HG03354 (cell line): ENCODE measurements at regions not wholly inside any gene's neighbourhood (a gene's known extent, or its start where the extent isn't known, plus 50 kb on each side); places are given as distances from the start of the nearest gene placed in this dataset.

ENCODE experiments used
- ATAC-seq: cut with Tn5 transposase; IDR thresholded peaks from one replicate; pipeline ENCODE4 v1.9.1; 2021; ENCODE audit warnings: mild to moderate bottlenecking; ENCODE audit not compliant: unreplicated experiment, poor library complexity, severe bottlenecking

DNA sequence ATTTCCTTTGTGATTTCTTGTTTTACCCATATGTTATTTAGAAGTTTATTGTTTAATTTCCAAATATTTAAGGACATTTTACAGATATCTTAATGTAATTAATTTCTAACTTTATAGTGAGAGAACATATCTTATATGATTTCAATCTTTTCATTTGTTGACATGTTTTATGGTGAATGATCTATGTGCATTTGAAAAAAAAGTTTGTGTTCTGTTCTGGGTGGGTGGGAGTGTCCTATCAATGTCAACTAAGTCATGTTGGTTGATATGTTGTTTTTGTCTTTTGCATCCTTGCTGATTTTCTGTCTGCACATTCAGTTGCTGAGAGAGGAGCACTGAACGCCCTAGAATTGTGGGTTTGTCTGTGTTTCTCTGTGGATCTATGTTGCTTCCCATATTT, 50.3 kb upstream of the CBFA2T3 start:
- ATAC-seq, result no peak

DNA sequence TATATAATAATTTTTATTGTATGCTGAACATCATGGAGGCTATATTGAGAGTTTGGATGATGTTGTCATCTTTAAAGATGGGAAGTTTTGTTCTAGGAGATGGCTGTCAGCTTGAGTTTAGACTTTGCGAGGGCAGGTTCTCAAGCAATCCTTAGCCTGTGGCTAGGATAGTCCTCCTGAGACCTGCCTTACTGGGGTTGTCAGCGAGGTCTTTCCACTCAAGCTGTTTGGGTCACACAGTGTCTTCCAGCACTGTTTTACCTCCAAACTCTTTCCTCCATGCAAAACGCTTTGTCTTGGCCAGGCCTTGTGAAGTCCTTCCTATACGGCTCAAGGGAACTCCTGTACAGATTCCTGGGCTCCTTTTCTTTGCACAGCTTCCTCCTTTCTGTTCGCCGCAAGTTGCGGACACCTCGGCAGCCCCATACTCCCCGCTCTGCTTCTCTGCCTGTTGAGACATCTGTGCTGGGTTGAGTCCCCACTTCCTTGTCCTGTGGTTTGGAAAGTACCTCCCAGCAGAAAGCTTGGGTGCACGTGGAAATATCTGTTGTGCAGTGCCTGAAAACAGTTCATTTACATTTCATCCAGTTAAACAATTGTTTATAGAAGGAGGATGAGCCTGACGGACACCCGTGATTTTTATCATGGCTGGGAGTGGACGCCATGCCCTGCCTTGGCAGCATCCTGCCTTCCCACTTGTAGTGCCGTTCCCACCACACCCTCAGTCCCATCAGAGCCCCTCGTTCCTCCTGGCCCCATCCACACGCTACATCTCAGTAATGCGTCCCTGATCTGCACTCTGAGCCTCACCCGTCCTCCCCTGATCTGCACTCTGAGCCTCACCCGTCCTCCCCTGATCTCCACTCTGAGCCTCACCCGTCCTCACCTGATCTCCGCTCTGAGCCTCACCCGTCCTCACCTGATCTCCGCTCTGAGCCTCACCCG, 55.0 kb upstream of the CBFA2T3 start:
- peak; percentile 82 for ATAC-seq

DNA sequence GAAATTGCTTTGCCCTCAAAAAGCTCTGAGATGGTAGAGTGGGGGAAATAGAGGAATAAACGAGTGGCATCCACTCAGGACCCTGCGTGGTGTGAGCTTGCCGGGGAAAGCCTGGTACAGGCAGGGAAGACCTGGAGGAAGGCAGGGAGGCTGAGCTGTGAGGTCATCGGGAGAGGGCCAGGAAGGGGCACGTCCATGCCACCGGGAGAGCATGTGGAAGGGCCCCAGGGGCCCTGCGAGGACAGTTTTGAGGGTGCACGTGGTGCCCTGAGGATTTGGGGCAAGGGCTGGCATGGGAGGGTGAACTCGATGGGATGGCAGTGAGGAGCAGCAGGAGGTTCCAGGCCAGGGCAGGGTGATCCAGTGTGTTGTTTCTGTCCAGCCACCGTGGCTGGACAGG, 56.3 kb upstream of the CBFA2T3 start:
- no peak for ATAC-seq

DNA sequence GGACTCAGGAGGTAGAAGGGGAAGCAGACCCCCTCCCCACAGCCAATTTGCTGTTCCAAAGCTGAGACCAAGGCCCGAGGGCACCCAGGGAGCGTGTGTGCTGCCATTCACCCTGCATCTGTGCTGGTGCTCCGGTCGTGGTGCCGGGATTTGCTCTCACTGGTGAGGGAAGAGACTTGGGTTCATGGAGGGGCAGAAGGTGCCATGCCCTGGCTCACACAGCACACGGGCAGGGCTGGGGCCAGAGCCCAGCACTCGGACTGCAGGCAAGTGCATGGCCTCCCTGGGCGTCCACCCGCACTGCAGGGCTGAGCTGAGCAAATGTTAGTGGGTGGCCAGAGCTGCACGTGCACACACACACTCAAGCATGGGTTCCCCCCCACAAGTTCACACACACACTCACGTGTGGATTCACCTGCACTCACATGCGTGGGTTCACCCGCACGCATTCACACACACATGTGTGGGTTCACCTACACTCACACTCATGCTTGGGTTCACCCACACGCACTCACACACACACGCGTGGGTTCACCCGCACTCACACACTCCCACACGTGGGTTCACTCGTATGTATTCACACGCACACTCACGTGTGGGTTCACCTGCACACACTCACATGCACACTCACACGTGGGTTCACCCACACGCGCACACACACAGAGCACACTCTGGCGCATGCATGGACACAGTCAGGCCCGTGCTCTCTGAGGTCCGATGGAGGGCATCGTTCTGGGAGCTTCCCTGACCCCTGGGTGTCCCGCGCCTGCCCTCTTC, 57.0 kb upstream of the CBFA2T3 start:
- no peak for ATAC-seq

DNA sequence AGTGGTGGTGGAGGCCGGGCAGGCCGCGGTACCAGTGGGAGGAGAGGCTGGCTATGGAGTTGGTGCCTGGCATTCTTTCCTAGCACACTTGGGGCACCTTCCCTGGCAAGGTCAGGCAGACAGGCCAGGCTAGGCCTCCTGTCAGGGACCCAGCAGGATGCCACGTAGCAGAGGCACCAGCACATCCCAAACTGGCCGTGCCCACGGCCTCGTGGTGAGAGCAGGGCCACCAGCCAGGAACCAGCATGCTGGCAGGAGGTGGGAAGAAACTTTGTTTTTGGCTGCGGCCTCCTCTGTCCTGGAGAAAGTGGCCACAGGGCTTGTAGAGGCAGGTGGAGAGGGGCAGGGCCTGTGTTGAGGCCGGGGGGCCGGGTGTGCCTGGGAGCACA, 57.6 kb upstream of the CBFA2T3 start:
- ATAC-seq, result no peak

DNA sequence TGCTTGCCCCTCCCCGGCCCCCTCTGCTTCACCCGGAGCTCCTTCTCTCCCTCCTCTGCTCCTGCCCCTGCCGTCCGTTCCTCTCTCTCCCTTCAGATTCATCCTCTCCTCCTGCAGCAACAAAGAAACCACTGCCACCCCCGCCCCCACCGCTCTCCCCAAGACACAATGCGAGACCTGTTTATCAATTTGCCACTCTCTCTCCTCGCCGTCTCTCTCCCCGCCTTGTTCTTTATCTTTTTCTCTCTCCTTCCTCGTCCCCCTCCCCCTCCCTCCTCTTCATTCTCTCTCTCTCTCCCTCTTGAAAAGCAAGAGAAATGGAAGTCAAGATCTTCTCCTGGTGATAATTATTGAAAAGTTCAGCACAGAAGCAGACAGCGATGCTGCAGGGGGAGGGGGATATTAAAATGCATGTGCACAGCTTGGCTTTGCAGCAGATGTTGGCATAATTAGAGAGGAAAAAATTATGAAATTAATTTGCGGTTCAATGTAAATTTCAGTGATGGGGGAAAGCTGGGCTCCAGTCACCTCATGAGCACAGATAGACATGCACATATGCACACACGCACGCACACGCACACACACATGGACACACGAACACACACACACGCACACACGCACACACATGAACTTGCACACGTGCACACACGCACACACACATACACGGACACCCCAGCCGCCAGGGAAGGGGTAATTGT, 58.1 kb upstream of the CBFA2T3 start:
- no peak for ATAC-seq

DNA sequence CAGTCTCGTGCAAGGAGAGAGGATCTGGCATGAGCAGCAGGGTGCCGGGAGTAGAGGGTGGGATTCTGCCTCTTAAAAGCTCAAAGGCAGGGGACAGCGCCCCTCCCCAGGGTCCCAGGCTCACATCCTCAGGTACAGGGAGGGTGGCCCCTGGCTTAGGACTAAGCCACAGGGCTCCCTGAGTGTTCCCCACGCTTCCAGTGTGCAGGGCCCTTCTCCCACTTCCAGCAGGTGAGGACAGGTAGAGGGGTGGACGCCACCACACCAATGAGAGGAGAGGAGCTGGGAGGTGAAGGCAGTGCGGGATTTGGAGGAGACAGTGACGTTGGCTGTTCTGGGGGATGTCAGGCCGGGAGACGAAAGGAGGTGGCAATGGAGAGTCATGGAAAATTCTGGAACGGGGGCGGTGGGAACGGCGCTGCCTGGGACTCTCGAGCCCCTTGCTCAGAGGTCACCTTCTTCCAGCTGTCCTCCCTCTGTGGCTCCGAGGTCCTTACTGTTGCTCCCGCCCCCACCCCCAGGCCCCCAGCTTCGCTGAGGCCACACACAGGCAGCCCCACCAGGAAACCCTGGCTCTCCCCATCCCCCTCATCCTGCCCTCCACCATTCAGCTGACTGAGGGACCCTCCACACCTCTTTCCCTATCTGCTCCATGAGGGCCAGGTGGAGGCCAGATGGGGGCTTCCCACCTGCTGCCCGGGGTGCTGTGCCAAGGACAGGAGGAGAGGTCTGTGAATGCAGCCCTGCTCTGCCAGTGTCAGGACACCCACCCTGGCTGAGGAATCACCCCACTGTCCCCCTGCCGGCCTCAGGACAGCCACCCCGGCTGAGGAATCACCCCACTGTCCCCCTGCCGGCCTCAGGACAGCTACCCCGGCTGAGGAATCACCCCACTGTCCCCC, 57.7 kb upstream of the ACSF3 start:
- ATAC-seq, result no peak

DNA sequence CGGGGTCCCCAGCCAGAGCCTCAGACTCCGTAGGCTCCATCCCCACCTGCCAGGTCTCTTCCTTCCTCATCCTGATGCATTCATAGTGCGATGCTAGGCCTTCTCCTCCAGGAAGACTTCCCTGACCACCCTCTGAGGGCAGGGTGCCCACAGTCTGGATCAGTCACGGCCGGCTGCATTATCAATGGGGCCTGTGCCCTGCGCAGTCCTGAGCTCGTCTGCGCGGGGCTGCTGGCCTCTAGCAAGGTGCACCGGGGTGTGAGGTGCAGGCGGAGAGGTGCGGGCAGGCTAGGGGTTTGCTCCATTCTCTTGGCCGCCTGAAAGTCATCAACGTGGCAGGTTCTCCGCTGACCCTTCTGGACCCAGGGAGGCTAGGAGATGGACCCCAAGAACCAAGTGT, 56.9 kb upstream of the ACSF3 start:
- no peak for ATAC-seq

DNA sequence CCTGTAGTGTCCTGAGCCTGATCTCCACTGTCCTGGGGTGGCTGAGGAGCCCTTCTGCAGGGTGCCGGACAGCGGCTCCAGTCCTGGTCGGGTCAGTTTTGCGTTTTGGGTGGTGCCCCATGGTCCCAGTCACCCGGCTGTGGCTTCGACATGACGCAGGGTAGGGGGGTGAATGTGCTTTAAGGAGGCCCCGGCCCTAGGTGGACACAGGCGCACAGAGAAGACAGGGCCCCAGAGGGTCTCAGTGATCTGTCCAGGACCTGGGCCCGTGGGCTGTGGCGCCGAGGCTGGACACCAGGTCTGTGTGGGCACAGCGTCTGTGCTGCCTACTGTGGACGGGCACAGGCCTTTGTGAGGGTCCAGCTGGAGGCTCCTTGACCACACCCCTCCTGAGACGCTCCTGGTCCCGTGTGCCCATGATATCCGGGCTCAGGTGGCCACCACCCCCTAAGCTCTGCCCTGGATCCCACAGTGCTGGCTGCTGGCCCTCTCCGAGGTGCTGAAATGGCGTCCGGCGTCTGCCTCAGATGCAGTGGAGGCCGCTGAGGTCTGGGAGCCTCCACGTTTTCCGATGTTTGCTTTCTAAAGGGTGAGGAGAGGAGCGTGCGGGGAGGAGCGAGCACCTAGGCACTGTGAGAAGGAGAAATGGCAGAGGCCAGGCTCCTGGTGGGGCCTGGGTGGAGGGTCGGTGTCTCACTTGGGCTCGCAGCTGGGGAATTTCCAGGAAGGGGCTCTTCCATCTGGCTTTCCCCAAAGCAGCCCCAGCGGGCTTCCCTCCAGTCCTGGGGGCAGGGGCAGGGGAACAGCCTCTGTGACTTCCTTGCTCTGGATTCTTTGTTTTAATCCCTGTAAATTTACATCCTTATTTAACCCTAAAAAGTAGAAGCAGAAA, 56.1 kb upstream of the ACSF3 start:
- ATAC-seq, result no peak

DNA sequence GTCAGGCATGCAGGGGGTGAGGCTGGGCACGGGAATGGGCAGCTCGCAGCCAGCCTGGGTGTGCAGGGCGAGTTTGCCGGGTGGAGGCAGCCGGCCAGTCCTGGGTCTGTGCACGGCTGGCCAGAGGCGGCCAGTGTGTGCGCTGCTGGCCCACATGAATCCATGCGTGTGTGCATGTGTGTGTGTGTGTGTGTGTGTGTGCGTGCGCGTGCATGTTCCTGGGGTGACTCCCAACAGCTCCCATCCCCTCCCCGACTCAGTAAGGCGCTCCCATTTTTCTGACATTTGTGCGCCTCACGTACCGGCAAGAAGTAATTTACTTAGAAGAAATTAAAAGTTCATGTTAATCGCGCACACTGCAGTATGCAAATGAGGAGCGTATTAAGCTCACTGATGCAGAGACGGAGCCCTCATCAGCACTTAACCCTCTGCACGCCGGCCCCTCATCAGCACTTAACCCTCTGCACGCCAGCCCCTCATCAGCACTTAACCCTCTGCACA, 55.4 kb upstream of the ACSF3 start:
- no peak for ATAC-seq

DNA sequence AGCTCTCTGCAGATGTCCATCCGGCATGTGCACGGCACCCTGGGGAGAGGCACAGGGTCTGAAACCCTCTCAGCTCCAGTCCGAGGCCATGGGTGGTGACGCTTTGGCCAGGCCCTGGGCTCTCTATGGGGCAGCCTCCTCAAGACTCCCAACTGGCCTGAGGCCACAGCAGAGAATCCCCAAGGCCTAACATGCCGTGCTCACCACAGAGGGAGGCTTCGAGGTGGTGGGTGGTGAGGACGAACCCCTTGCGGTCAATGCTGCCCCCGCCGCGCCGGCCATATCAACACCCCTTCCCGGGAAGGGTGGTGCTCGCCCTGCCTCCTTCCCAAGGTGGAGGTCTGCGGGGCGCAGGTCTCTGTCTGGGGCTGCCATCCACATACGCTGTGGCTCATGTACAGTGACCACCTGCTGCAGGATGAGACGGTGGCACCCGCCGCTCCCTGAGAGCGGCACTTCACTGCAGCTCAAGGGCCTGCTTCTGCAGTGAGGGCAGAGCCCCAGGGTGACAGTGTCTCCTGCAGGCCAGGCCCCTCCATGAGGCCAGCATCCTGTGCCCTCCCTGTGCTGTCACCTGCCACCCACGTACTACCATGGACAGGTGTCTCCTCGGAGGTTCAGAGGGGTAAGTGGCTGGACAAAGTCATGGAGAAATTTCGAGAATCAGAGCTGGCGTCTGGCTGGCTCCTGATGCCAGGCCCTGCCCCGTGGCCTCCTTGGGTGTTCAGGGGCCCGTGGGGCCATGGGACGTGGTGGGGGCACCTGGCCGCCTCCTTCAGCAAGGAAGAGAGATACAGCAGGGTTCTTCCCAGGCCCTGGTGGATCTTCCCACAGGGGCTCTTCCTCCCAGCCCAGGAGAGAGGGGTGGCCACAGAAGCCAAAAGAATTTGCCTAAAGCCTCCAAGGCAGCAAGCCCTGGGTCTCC, 54.6 kb upstream of the ACSF3 start:
- no peak for ATAC-seq

DNA sequence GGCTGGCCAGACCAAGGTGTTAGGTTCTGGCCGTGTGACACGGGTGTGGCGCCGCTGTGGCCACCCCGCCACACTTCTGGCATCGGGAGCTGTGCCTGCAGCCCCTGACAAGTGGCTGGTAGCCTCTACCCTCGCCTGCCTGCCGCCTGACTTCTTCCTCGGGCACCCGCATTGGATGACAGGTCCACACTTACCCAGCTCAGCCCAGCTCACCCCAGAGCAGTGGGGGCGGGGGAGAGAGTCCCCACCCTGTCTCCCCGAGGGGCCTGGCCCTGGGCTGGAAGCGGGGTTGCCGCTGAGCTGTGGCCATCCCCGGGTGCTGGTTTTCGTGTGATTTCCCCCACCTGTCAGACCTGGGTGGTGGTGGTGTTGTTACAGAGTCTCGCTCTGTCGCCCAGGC, 53.9 kb upstream of the ACSF3 start:
- ATAC-seq, result no peak

DNA sequence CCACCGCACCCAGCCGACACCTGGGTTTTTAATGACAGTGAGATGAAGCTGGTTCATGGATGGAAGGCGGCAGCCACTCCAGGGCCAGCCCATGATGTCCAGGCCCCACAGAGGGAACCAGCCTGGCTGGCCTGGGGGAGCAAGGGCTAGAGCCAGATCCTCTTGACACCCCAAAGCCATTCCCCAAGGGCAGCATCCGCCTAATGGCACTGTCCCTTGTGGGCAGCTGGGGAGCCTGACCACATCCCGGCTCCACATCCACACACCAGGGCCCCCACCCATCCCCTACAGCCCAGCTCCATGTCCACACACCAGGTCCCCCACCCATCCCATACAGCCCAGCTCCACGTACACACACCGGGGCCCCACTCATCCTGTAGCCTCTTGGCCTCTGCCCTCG, 53.3 kb upstream of the ACSF3 start:
- no peak for ATAC-seq

DNA sequence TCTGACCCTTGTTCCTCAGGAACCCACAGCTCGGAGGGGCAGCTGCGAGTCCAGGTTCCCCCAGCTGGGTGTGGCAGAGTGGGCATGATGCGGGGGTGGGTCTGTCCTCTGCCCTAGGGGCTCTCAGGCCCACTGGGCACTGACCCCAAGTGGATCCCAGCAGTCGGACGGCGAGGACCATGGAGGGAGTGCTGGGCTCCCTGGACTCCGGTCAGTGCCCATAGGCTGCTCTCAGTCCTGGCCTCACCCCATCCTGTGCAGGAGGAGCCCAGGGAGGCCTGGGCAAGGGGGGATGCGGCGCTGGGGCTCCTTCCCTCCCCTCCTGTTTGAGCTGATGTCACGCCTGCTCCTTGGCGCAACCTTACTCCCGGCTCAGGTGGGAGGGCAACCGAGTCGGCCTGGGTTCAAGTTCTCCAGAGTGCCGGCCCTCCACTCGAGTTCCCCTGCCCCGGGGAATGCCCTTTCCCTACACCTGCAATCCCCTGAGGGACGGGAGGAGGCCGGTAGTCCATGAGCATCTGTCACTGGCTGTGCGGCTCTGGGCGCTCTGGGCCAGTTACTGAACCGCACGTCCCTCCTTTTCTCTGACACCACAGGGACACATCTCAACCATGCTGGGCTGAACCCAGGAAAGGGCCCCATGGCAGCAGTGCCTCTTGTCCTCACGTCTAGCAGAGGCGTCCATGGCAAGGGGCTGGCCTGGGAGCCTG, 52.6 kb upstream of the ACSF3 start:
- no peak for ATAC-seq

DNA sequence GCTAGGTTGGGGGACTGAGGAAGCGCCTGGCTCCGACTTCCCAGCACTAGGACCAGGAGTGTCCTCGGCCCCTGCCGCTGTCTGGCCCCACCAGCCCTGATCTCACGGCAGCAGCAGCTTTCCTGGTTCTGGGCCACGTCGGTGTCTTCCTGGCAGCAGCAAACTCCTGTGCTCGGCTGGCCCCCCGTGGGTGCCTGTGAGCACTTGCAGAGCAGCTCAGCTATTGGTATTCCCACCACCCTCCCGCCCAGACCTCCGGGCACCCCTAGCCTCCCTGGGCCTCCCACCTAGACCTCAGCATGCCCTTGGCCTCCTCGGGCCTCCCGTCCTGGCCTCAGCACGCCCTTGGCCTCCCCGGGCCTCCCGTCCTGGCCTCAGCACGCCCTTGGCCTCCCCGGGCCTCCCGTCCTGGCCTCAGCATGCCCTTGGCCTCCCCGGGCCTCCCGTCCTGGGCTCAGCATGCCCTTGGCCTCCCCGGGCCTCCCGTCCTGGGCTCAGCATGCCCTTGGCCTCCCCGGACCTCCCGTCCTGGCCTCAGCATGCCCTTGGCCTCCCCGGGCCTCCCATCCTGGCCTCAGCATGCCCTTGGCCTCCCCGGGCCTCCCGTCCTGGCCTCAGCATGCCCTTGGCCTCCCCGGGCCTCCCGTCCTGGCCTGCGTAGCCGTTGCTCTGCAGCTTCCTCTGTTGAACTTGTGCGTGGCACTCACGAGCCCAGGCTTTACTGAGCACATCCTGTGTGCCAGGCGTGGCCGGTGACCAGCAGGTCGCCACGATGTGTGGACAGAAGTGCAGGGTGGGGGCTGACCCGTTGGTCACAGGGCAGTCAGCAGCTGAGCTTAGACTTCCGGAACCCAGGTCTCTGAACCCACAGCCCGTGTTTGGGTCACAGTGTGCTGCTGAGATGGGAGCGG, 51.8 kb upstream of the ACSF3 start:
- no peak for ATAC-seq
